ENCODE measurements at regions not wholly inside any gene's neighbourhood (a gene's known extent, or its start where the extent isn't known, plus 50 kb on each side); places are given as distances from the start of the nearest gene placed in this dataset.

DNA sequence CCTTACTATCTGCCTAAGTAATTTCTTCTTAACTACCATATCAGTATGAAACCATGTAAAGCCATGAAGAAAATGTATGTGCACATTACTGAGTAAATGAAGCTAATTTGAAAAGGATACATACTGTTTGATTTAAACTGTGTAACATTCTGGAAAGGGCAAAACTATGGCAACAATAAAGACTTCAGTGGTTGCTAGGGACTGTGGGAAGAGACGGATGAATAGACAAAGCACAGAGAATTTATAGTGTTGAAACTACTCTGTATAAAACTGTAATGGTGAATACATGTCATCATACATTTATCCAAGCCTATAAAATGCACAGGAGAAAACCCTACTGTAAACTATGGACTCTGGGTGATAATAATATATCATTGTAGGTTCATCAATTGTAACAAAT, 1103.7 kb upstream of the EPHA6 start:
- Histone ChIP-seq H3K36me3 (no peaks in the 10 kb centered on the region), H3K9me3 (no peaks in the 10 kb centered on the region), H3K27ac (no peak overlapping the region), H3K27me3 (no peaks in the 10 kb centered on the region), H3K4me3 (no peak overlapping the region), H3K4me1 (no peaks in the 10 kb centered on the region)
- 75 to 76% methylated on average over 1 of the region's 1 CpG for WGBS, 2 donors
- no peak for DNase-seq
- no peak for TF ChIP-seq CTCF (IDR thresholded peaks at IDR 0.05)
- no peak for TF ChIP-seq POLR2A (IDR thresholded peaks at IDR 0.05)
- intact Hi-C loops (cut with DNase I) = no loop called here

GRCh38 chr3:95711789-95712188, 1102.6 kb upstream of the EPHA6 start:
- TF ChIP-seq POLR2A (IDR thresholded peaks at IDR 0.05) (no peak), CTCF (IDR thresholded peaks at IDR 0.05) (no peak)
- 53 to 58% methylated on average over 2 of the region's 2 CpGs for WGBS, 2 donors
- H3K27me3 ChIP-seq = no peaks in the 10 kb centered on the region
- no peaks in the 10 kb centered on the region for H3K9me3 ChIP-seq
- intact Hi-C loops (cut with DNase I) = no loop called here
- no peak for DNase-seq
- H3K4me1 ChIP-seq = no peaks in the 10 kb centered on the region
- no peaks in the 10 kb centered on the region for H3K36me3 ChIP-seq
- H3K27ac ChIP-seq = no peak overlapping the region
- no peak overlapping the region for H3K4me3 ChIP-seq

- Histone ChIP-seq H3K27ac (no peak overlapping the region), H3K9me3 (no peaks in the 10 kb centered on the region), H3K36me3 (no peaks in the 10 kb centered on the region), H3K27me3 (no peaks in the 10 kb centered on the region), H3K4me3 (no peak overlapping the region), H3K4me1 (no peaks in the 10 kb centered on the region)
- TF ChIP-seq POLR2A (IDR thresholded peaks at IDR 0.05) (no peak), CTCF (IDR thresholded peaks at IDR 0.05) (no peak)
- intact Hi-C loops (cut with DNase I) = no loop called here
- WGBS, 2 donors = 36 to 41% methylated on average over 3 of the region's 3 CpGs
- no peak for DNase-seq
Measured at GRCh38 chr3:95715128-95715527, 1099.3 kb upstream of the EPHA6 start.

DNA sequence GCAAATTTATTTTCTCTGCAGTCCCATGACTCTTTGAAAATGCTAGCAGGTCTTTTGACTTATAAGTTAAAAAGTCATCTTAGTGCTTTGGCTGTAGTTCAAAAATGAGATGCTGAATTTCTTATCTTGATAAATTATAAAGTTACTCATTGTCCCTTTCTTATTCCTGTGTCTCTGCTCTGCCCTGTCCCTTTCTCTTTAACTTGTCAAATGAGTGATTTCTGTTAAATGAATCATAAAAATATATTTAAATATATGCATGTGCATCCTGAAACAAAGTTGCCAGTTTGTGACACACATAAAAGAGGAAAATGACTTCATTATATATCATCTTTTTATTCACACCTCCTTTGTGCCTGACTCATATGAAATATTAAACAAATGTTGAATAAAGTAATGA, 1097.3 kb upstream of the EPHA6 start:
- no peak for DNase-seq
- H3K36me3 ChIP-seq = no peaks in the 10 kb centered on the region
- H3K27ac ChIP-seq = no peak overlapping the region
- H3K4me3 ChIP-seq = no peak overlapping the region
- H3K9me3 ChIP-seq = no peaks in the 10 kb centered on the region
- TF ChIP-seq POLR2A (IDR thresholded peaks at IDR 0.05) (no peak), CTCF (IDR thresholded peaks at IDR 0.05) (no peak)
- no peaks in the 10 kb centered on the region for H3K27me3 ChIP-seq
- intact Hi-C loops (cut with DNase I) = no loop called here
- H3K4me1 ChIP-seq = no peaks in the 10 kb centered on the region

DNA sequence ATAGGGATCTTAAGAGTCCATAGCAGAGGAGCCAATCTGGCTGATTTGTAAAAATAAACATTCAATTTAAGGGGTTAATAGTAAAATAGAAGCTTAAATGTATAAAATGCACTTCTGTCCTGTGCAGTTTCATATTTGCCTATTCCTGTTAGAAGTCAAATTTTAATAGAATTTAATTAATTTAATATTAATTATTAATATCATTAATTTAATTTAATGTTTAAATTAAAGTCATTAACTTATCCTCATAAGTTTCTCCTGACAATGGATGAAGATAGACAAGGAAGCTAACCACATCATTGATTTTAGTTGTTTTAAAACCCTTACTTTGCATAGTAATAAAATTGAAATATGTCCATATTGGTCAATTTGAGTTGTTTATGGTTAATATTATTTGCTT, 1096.2 kb upstream of the EPHA6 start:
- H3K27ac ChIP-seq = no peak overlapping the region
- no peaks in the 10 kb centered on the region for H3K27me3 ChIP-seq
- H3K4me1 ChIP-seq = no peaks in the 10 kb centered on the region
- intact Hi-C loops (cut with DNase I) = no loop called here
- no peak for TF ChIP-seq CTCF (IDR thresholded peaks at IDR 0.05)
- no peak for TF ChIP-seq POLR2A (IDR thresholded peaks at IDR 0.05)
- no peaks in the 10 kb centered on the region for H3K9me3 ChIP-seq
- H3K36me3 ChIP-seq = no peaks in the 10 kb centered on the region
- no peak overlapping the region for H3K4me3 ChIP-seq
- no peak for DNase-seq
